ENCODE measurements at regions not wholly inside any gene's neighbourhood (a gene's known extent, or its start where the extent isn't known, plus 50 kb on each side); places are given as distances from the start of the nearest gene placed in this dataset.
"Not testable (repeated sequence)": the region's sequence is repeated elsewhere in the genome, so short reads cannot be mapped to it uniquely, and the experiment has no call there.

GRCh38 chr2:90248400-90248799, 1556.9 kb downstream of the RPIA start:
- not testable (repeated sequence) for H3K4me2 ChIP-seq (ENCODE audit: insufficient read depth, low read length); H3K27me3 ChIP-seq (ENCODE audit: insufficient read depth, low read length); H3K9me3 ChIP-seq (ENCODE audit: low read depth, low read length); H3K4me3 ChIP-seq (ENCODE audit: insufficient read depth, low read length); H3K27ac ChIP-seq (ENCODE audit: low read depth, low read length); H3K4me1 ChIP-seq (ENCODE audit: insufficient read depth, low read length); DNase-seq (ENCODE audit: insufficient read length, low spot score, missing footprints); H3K79me2 ChIP-seq (ENCODE audit: insufficient read depth, low read length); H2AFZ ChIP-seq (ENCODE audit: low read length); H3K36me3 ChIP-seq (ENCODE audit: insufficient read depth, low read length); H4K20me1 ChIP-seq (ENCODE audit: insufficient read depth, low read length)

DNA sequence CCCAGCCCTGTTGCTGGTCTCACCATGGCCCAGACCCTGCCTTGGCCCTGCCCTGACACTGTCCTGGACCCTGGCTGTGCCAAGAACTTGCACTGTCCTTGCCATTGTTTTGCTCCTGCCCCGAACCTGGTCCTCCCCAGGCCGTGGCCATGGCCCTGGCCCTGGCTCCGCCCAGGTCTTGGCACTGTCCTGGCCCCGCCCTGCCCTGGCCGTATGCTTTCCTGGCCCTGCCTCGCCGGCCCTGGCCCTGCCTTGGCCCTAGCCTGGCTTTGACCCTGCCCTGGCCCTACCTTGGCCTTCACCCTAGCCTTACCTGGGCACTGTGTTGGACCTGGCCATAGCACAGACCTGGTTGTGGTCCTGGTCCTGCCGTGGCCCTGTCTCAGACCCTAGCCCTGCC, 1558.9 kb downstream of the RPIA start:
- not testable (repeated sequence) for H3K27me3 ChIP-seq (ENCODE audit: insufficient read depth, low read length); H3K79me2 ChIP-seq (ENCODE audit: insufficient read depth, low read length); H3K36me3 ChIP-seq (ENCODE audit: insufficient read depth, low read length); H2AFZ ChIP-seq (ENCODE audit: low read length); H3K27ac ChIP-seq (ENCODE audit: low read depth, low read length); H4K20me1 ChIP-seq (ENCODE audit: insufficient read depth, low read length); H3K4me1 ChIP-seq (ENCODE audit: insufficient read depth, low read length); H3K9me3 ChIP-seq (ENCODE audit: low read depth, low read length); H3K4me2 ChIP-seq (ENCODE audit: insufficient read depth, low read length); H3K4me3 ChIP-seq (ENCODE audit: insufficient read depth, low read length)
- peak; percentile 0 for DNase-seq (ENCODE audit: insufficient read length, low spot score, missing footprints)

GRCh38 chr2:90251576-90251975, 1560.1 kb downstream of the RPIA start:
- not testable (repeated sequence) for H3K4me1 ChIP-seq (ENCODE audit: insufficient read depth, low read length); H3K9me3 ChIP-seq (ENCODE audit: low read depth, low read length); H4K20me1 ChIP-seq (ENCODE audit: insufficient read depth, low read length); H2AFZ ChIP-seq (ENCODE audit: low read length); H3K27ac ChIP-seq (ENCODE audit: low read depth, low read length); H3K27me3 ChIP-seq (ENCODE audit: insufficient read depth, low read length); H3K4me3 ChIP-seq (ENCODE audit: insufficient read depth, low read length); H3K36me3 ChIP-seq (ENCODE audit: insufficient read depth, low read length); DNase-seq (ENCODE audit: insufficient read length, low spot score, missing footprints); H3K79me2 ChIP-seq (ENCODE audit: insufficient read depth, low read length); H3K4me2 ChIP-seq (ENCODE audit: insufficient read depth, low read length)

DNA sequence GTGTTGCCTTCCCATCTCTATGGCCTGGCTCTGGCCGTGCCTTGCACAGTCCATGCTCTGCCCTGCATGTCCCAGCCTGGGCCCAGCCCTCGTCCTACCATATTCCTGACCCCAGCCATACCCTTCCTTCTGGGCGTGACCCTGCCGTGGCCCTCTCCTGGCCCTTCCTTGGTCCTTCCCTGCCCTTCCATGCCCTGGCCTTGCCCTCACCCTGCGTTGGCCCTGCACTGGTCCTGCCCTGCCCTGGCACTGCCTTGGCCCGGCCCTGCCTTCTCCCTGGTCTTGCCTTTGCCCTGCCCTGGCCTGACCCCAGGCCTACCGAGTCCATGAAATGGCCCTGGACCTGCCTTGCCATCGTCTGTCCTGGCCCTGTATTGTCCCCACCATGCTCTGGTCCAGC, 1561.8 kb downstream of the RPIA start:
- not testable (repeated sequence) for H3K4me1 ChIP-seq (ENCODE audit: insufficient read depth, low read length); H4K20me1 ChIP-seq (ENCODE audit: insufficient read depth, low read length); H3K4me2 ChIP-seq (ENCODE audit: insufficient read depth, low read length); H3K27me3 ChIP-seq (ENCODE audit: insufficient read depth, low read length); H2AFZ ChIP-seq (ENCODE audit: low read length); H3K9me3 ChIP-seq (ENCODE audit: low read depth, low read length); H3K27ac ChIP-seq (ENCODE audit: low read depth, low read length); H3K36me3 ChIP-seq (ENCODE audit: insufficient read depth, low read length); H3K79me2 ChIP-seq (ENCODE audit: insufficient read depth, low read length); DNase-seq (ENCODE audit: insufficient read length, low spot score, missing footprints); H3K4me3 ChIP-seq (ENCODE audit: insufficient read depth, low read length)

DNA sequence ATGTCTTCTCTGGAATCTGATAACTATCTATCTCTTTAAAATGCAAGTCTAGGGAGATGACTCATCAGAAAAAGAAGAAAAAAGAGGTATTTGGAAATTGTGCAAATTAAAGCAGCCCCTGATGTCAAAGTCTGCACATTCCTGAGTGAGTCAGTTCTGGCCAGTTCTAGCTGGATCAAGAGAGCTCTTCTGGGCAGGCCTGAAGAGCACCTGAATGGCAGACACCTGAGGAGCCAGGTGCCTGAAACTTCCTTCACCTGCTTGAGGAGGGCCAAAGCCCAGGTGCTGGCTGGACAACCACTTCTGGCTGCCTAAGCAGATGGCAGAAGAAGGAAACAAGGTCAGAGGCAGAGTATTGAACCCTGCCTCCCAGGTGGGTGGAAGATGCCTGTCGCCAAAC, 1575.4 kb downstream of the RPIA start:
- not testable (repeated sequence) for H3K4me2 ChIP-seq (ENCODE audit: insufficient read depth, low read length); H3K27ac ChIP-seq (ENCODE audit: low read depth, low read length)

GRCh38 chr2:90287751-90288150, 1596.3 kb downstream of the RPIA start:
- not testable (repeated sequence) for H3K27me3 ChIP-seq (ENCODE audit: insufficient read depth, low read length); H3K79me2 ChIP-seq (ENCODE audit: insufficient read depth, low read length); H2AFZ ChIP-seq (ENCODE audit: low read length); H3K27ac ChIP-seq (ENCODE audit: low read depth, low read length); H3K4me1 ChIP-seq (ENCODE audit: insufficient read depth, low read length); H3K4me3 ChIP-seq (ENCODE audit: insufficient read depth, low read length); DNase-seq (ENCODE audit: insufficient read length, low spot score, missing footprints); H4K20me1 ChIP-seq (ENCODE audit: insufficient read depth, low read length); H3K9me3 ChIP-seq (ENCODE audit: low read depth, low read length); H3K4me2 ChIP-seq (ENCODE audit: insufficient read depth, low read length); H3K36me3 ChIP-seq (ENCODE audit: insufficient read depth, low read length)

More for the DNA sequence above, 1575.4 kb downstream of the RPIA start:
- not testable (repeated sequence) for H3K4me3 ChIP-seq (ENCODE audit: insufficient read depth, low read length); H3K27me3 ChIP-seq (ENCODE audit: insufficient read depth, low read length); H3K79me2 ChIP-seq (ENCODE audit: insufficient read depth, low read length); H3K4me1 ChIP-seq (ENCODE audit: insufficient read depth, low read length); H4K20me1 ChIP-seq (ENCODE audit: insufficient read depth, low read length); H2AFZ ChIP-seq (ENCODE audit: low read length); H3K36me3 ChIP-seq (ENCODE audit: insufficient read depth, low read length); H3K9me3 ChIP-seq (ENCODE audit: low read depth, low read length); DNase-seq (ENCODE audit: insufficient read length, low spot score, missing footprints)

- not testable (repeated sequence) for H3K27me3 ChIP-seq (ENCODE audit: insufficient read depth, low read length); DNase-seq (ENCODE audit: insufficient read length, low spot score, missing footprints); H3K9me3 ChIP-seq (ENCODE audit: low read depth, low read length); H3K79me2 ChIP-seq (ENCODE audit: insufficient read depth, low read length); H2AFZ ChIP-seq (ENCODE audit: low read length); H3K4me3 ChIP-seq (ENCODE audit: insufficient read depth, low read length); H3K4me2 ChIP-seq (ENCODE audit: insufficient read depth, low read length); H4K20me1 ChIP-seq (ENCODE audit: insufficient read depth, low read length); H3K27ac ChIP-seq (ENCODE audit: low read depth, low read length); H3K36me3 ChIP-seq (ENCODE audit: insufficient read depth, low read length); H3K4me1 ChIP-seq (ENCODE audit: insufficient read depth, low read length)
Measured at GRCh38 chr2:90288396-90288795, 1596.9 kb downstream of the RPIA start.

- H3K9me3 ChIP-seq (ENCODE audit: low read depth, low read length); H3K36me3 ChIP-seq (ENCODE audit: insufficient read depth, low read length); H2AFZ ChIP-seq (ENCODE audit: low read length); H3K4me1 ChIP-seq (ENCODE audit: insufficient read depth, low read length); H3K79me2 ChIP-seq (ENCODE audit: insufficient read depth, low read length); DNase-seq (ENCODE audit: insufficient read length, low spot score, missing footprints); H3K27ac ChIP-seq (ENCODE audit: low read depth, low read length); H4K20me1 ChIP-seq (ENCODE audit: insufficient read depth, low read length); H3K4me3 ChIP-seq (ENCODE audit: insufficient read depth, low read length); H3K27me3 ChIP-seq (ENCODE audit: insufficient read depth, low read length); H3K4me2 ChIP-seq (ENCODE audit: insufficient read depth, low read length): not testable (repeated sequence)
Measured at GRCh38 chr2:90289291-90289980, 1598.0 kb downstream of the RPIA start.

DNA sequence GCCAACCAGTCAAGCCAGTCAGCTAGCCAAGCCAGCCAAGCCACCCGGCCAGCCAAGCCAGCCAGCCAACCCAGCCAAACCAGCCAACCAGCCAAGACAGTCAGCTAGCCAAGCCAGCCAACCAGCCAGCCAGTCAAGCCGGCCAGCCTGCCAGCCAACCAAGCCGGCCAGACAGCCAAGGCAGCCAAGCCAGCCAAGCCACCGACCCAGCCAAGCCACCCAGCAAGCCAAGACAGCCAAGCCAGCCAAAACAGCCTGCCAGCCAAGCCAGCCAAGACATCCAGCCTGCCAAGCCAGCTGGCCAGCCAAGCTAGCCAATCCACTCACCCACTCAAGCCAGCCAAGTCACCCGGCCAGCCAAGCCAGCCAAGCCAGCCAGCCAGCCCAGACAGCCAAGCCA, 1599.2 kb downstream of the RPIA start:
- not testable (repeated sequence) for H3K27ac ChIP-seq (ENCODE audit: low read depth, low read length); DNase-seq (ENCODE audit: insufficient read length, low spot score, missing footprints); H3K9me3 ChIP-seq (ENCODE audit: low read depth, low read length); H4K20me1 ChIP-seq (ENCODE audit: insufficient read depth, low read length); H3K36me3 ChIP-seq (ENCODE audit: insufficient read depth, low read length); H3K4me1 ChIP-seq (ENCODE audit: insufficient read depth, low read length); H3K79me2 ChIP-seq (ENCODE audit: insufficient read depth, low read length); H2AFZ ChIP-seq (ENCODE audit: low read length); H3K4me2 ChIP-seq (ENCODE audit: insufficient read depth, low read length); H3K27me3 ChIP-seq (ENCODE audit: insufficient read depth, low read length); H3K4me3 ChIP-seq (ENCODE audit: insufficient read depth, low read length)

All from osteoblast (primary cell).